Amygdala (tissue), 56 donors: ENCODE measurements at regions not wholly inside any gene's neighbourhood (a gene's known extent, or its start where the extent isn't known, plus 50 kb on each side); places are given as distances from the start of the nearest gene placed in this dataset.
"Not testable (repeated sequence)": the region's sequence is repeated elsewhere in the genome, so short reads cannot be mapped to it uniquely, and the experiment has no call there.

ENCODE experiments used
- DNase-seq, 56 donors: peaks; one replicate each; lab custom pipeline; 2025; lab: John Stamatoyannopoulos, UW

- DNase-seq = no peak
Measured at GRCh38 chr3:3902161-3902560, 102.9 kb downstream of the LRRN1 start.

- no peak for DNase-seq
Measured at GRCh38 chr3:3906171-3906570, 106.9 kb downstream of the LRRN1 start.

GRCh38 chr3:3907023-3907422 is 107.8 kb downstream of the LRRN1 start:
- DNase-seq = no peak

GRCh38 chr3:3918763-3919162 is 119.5 kb downstream of the LRRN1 start:
- no peak for DNase-seq

- DNase-seq = no peak
Measured at GRCh38 chr3:3919316-3919715, 120.1 kb downstream of the LRRN1 start.

GRCh38 chr3:3923619-3924018 is 124.4 kb downstream of the LRRN1 start:
- no peak for DNase-seq

GRCh38 chr3:3927198-3927597 is 128.0 kb downstream of the LRRN1 start:
- DNase-seq = no peak

- DNase-seq = no peak
Measured at GRCh38 chr3:3927965-3928364, 128.7 kb downstream of the LRRN1 start.

GRCh38 chr3:3941380-3941779 is 142.1 kb downstream of the LRRN1 start:
- DNase-seq = not testable (repeated sequence)

GRCh38 chr3:3951071-3951470 is 151.8 kb downstream of the LRRN1 start:
- DNase-seq = no peak

- DNase-seq = no peak
Measured at GRCh38 chr3:3951501-3951900, 152.3 kb downstream of the LRRN1 start.

GRCh38 chr3:3962867-3963266 is 163.6 kb downstream of the LRRN1 start:
- DNase-seq = not testable (repeated sequence)

GRCh38 chr3:3984053-3984452 is 184.8 kb downstream of the LRRN1 start:
- no peak for DNase-seq

GRCh38 chr3:3991598-3991997 is 192.4 kb downstream of the LRRN1 start:
- no peak for DNase-seq

- no peak for DNase-seq
Measured at GRCh38 chr3:3992312-3992874, 193.2 kb downstream of the LRRN1 start.

GRCh38 chr3:3998140-3998922 is 199.1 kb downstream of the LRRN1 start:
- DNase-seq = peak in 3 of 56 donors; percentile 1 to 16 (median 3)

- DNase-seq = not testable (repeated sequence)
Measured at GRCh38 chr3:3999340-3999739, 200.1 kb downstream of the LRRN1 start.

- no peak for DNase-seq
Measured at GRCh38 chr3:4001976-4002375, 202.7 kb downstream of the LRRN1 start.

GRCh38 chr3:4006288-4006687 is 207.1 kb downstream of the LRRN1 start:
- DNase-seq = peak in 1 of 56 donors; percentile 1

GRCh38 chr3:4008205-4008604 is 209.0 kb downstream of the LRRN1 start:
- no peak for DNase-seq

GRCh38 chr3:4011166-4011565 is 211.9 kb downstream of the LRRN1 start:
- no peak for DNase-seq

GRCh38 chr3:4015426-4015825 is 216.2 kb downstream of the LRRN1 start:
- DNase-seq = no peak
